Chondrocyte (in vitro differentiated cells): ENCODE measurements at regions not wholly inside any gene's neighbourhood (a gene's known extent, or its start where the extent isn't known, plus 50 kb on each side); places are given as distances from the start of the nearest gene placed in this dataset.

Experiments
- DNase-seq: peaks from one replicate; pipeline ENCODE4 v3.0.0; 2021; ENCODE audit warnings: mixed read lengths, low spot score
- H3K27ac Mint-ChIP-seq: one replicate; pipeline ENCODE4 v1.8.0; 2021; ENCODE audit warnings: mild to moderate bottlenecking, moderate library complexity, mixed read lengths; ENCODE audit not compliant: unreplicated experiment
- H3K27me3 Mint-ChIP-seq: 2 replicates; pipeline ENCODE4 v1.8.0; 2021; ENCODE audit warnings: low read depth, mixed read lengths
- H3K36me3 Mint-ChIP-seq: 2 replicates; pipeline ENCODE4 v1.8.0; 2021; ENCODE audit warnings: low read depth, mixed read lengths
- H3K4me1 Mint-ChIP-seq: 2 replicates; pipeline ENCODE4 v1.8.0; 2021; ENCODE audit warnings: low read depth, mild to moderate bottlenecking, mixed read lengths
- H3K4me3 Mint-ChIP-seq: one replicate; pipeline ENCODE4 v1.8.0; 2021; ENCODE audit warnings: mild to moderate bottlenecking, moderate library complexity, mixed read lengths; ENCODE audit not compliant: unreplicated experiment
- H3K9me3 Mint-ChIP-seq: 2 replicates; pipeline ENCODE4 v1.8.0; 2021; ENCODE audit warnings: low read depth, mixed read lengths
- CTCF ChIP-seq: fragments of 200-600 bp; sonication (generic); IDR thresholded peaks from 2 replicates; pipeline ENCODE4 v1.5.0; 2021; ENCODE audit warnings: antibody characterized with exemption, mild to moderate bottlenecking, moderate library complexity

- no peak for TF ChIP-seq CTCF
- H3K36me3 Mint-ChIP-seq, result no peaks in the 10 kb centered on the region
- no peaks in the 10 kb centered on the region for H3K27me3 Mint-ChIP-seq
- DNase-seq, result no peak
- no peak overlapping the region for H3K27ac Mint-ChIP-seq
- H3K4me1 Mint-ChIP-seq, result no peaks in the 10 kb centered on the region
- H3K4me3 Mint-ChIP-seq, result no peak overlapping the region
- H3K9me3 Mint-ChIP-seq, result peaks cover 14% of the 10 kb centered on the region
These were observed 440.5 kb downstream of the GPATCH2 start for GRCh38 chr1:217190359-217190758.

DNA sequence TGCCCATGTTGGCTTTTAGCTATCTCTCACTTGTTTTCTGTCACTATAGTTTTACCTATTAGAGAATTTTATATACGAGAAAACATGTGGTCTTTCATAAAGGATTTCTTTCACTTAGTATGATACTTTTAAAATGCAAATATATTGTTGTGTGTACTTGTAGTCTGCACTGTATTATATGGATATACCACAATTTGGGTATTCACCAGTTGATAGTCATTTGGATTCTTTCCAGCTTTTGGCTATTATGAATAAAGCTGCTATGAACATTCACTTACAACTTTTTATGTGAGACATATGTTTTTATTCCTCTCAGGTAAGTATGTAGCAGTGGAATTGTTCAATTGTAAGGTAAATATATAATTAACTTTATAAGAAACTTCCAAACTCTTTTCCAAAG lies 441.5 kb downstream of the GPATCH2 start:
- Mint-ChIP-seq H3K27ac (no peak overlapping the region), H3K36me3 (no peaks in the 10 kb centered on the region), H3K27me3 (no peaks in the 10 kb centered on the region), H3K4me3 (no peak overlapping the region), H3K4me1 (no peaks in the 10 kb centered on the region), H3K9me3 (peaks cover 14% of the 10 kb centered on the region)
- TF ChIP-seq CTCF, result no peak
- DNase-seq, result no peak

DNA sequence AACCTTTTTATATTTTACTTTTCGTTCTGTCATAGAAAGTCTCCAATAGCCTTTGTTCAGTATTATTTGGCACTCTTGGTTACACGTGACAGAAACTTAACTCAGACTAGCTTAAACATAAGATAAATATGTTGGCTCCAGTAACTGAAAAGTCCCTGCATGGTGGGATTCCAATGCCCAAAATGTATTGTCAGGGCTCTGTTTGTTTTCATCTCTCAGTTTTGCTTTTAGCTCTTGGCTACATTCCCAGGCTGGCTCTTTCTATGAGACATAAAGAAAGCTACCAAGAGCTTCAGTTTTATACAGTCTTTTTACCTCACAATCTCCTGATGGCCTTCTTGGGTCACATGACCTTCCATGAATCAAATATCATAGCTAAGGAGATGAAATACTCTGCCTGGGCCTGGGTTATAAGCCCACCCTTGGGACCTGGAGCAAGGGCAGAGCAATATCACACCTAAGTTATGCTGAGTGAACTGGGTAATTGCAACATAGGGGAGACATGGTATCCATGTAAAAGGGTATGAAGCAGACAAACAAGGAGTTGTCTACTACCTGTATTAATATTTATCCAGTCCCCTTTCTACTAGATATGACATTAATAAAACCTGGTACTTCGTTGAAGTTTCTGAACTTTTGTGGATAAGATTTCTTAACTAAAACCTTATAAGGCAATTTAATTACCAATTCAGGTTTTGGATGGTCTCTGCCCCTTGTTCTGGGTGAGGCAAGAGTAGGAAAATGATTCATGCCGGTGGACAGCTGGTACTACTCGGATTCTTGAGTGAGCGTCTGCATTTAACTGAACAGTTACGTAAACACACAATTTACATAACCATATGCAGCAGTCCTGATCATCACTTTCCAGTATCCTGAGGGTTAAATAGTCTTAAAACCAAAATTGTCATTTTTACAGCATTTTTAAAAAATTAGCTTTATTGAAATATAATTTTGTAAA lies 442.3 kb downstream of the GPATCH2 start:
- H3K4me1 Mint-ChIP-seq, result no peaks in the 10 kb centered on the region
- H3K9me3 Mint-ChIP-seq, result peaks cover 14% of the 10 kb centered on the region

DNA sequence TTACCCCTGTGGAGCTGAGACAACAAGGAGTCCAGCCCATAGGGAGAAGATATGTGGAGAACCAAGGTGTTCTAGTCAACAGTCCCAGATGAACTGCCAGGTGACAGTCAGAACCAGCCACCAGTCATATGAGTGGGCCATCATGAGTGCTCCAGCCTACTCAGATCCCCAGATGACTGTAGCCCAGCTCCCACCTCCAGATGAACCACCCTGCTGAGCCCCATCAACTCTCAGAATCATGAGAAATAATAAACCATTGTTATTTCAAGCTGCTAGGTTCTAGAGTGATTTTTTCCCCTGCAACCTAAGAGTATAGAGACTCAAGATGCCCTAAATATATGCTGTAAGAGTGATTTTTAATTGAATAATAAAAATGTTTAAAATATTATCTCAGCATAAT lies 444.2 kb downstream of the GPATCH2 start:
- Mint-ChIP-seq H3K27ac (no peak overlapping the region), H3K9me3 (peaks cover 14% of the 10 kb centered on the region), H3K36me3 (no peaks in the 10 kb centered on the region), H3K27me3 (no peaks in the 10 kb centered on the region), H3K4me1 (no peaks in the 10 kb centered on the region), H3K4me3 (no peak overlapping the region)
- no peak for TF ChIP-seq CTCF
- no peak for DNase-seq

More for the DNA sequence above, 442.3 kb downstream of the GPATCH2 start:
- H3K27me3 Mint-ChIP-seq, result no peaks in the 10 kb centered on the region
- no peak overlapping the region for H3K4me3 Mint-ChIP-seq
- no peak for TF ChIP-seq CTCF
- DNase-seq, result no peak
- no peak overlapping the region for H3K27ac Mint-ChIP-seq
- H3K36me3 Mint-ChIP-seq, result no peaks in the 10 kb centered on the region

DNA sequence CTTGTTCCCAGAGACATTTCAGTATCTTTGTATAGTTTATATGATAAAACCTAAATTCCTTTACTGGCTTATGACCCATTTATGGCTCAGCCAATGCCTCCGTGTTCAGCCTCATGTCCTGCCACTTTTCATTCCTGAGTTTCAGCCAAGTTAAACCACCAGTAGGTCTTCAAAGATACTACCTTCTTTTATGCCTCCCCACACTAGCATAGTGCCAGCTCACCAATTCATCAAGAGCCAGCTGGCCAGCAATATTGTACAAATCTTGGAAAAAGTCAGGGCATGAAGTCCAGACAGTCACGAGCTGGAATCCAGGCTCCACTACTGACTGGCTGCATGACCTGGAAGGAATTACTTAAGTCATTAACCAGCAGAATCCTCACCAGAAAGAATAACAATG lies 446.0 kb downstream of the GPATCH2 start:
- peaks cover 7% of the 10 kb centered on the region for H3K9me3 Mint-ChIP-seq
- no peak for DNase-seq
- no peak overlapping the region for H3K27ac Mint-ChIP-seq
- no peaks in the 10 kb centered on the region for H3K27me3 Mint-ChIP-seq
- no peak for TF ChIP-seq CTCF
- H3K4me1 Mint-ChIP-seq, result no peaks in the 10 kb centered on the region
- no peak overlapping the region for H3K4me3 Mint-ChIP-seq
- H3K36me3 Mint-ChIP-seq, result no peaks in the 10 kb centered on the region
